HEK293 (cell line): ENCODE measurements at regions not wholly inside any gene's neighbourhood (a gene's known extent, or its start where the extent isn't known, plus 50 kb on each side); places are given as distances from the start of the nearest gene placed in this dataset.

Source experiments
- CTCF ChIA-PET: fragments of 350-600 bp; formaldehyde crosslinking; extraction: SDS; loops from one replicate; lab custom pipeline; 2021; ENCODE audit warnings: antibody characterized with exemption; lab: Yijun Ruan, JAX
- POLR2A ChIA-PET: fragments of 300-600 bp; formaldehyde crosslinking; extraction: SDS; loops from one replicate; lab custom pipeline; 2020; ENCODE audit warnings: antibody characterized with exemption, inconsistent platforms; lab: Yijun Ruan, JAX
- H3K27ac ChIP-seq: fragments of 200-500 bp; sonication (Bioruptor generic); 2 replicates; pipeline ENCODE4 v1.5.1; 2014; ENCODE audit warnings: low read depth, low read length, control low read depth, inconsistent platforms; ENCODE audit errors: extremely low read depth
- H3K36me3 ChIP-seq, 2 experiments: fragments of 200-500 bp in 1 of 2; sonication (Bioruptor generic) in 1 of 2; 1 replicate in 1 of 2; 2 replicates in 1 of 2; pipeline ENCODE4 v1.5.1; 2014 to 2017; ENCODE audit warnings: inconsistent platforms in 2 of 2, low read length in 2 of 2; ENCODE audit not compliant: control insufficient read depth in 2 of 2, insufficient read depth in 1 of 2
- H3K4me1 ChIP-seq: fragments of 200-500 bp; sonication (Bioruptor generic); 2 replicates; pipeline ENCODE4 v1.5.1; 2014; ENCODE audit warnings: mild to moderate bottlenecking, low read length, inconsistent platforms; ENCODE audit not compliant: control insufficient read depth, insufficient read depth
- H3K4me3 ChIP-seq: 2 replicates; pipeline ENCODE4 v1.5.1; 2011; ENCODE audit warnings: low read depth, mild to moderate bottlenecking, control low read depth, low read length, moderate library complexity
- H3K9me3 ChIP-seq: fragments of 200-500 bp; sonication (Bioruptor generic); 2 replicates; pipeline ENCODE4 v1.5.1; 2014; ENCODE audit warnings: low read depth, low read length, inconsistent platforms; ENCODE audit not compliant: control insufficient read depth, insufficient read depth
- BCL11A ChIP-seq: fragments of 450-650 bp; formaldehyde crosslinking; IDR thresholded peaks from 2 replicates; pipeline ENCODE4 v1.5.1; 2016; ENCODE audit warnings: low read depth, missing biosample characterization, missing genetic modification characterization
- ELK4 ChIP-seq: IDR thresholded peaks from 2 replicates; pipeline ENCODE4 v1.6.1; 2011; ENCODE audit warnings: mild to moderate bottlenecking, low read depth, low read length, borderline replicate concordance
- KLF1 ChIP-seq: fragments of 450-650 bp; formaldehyde crosslinking; IDR thresholded peaks from 2 replicates; pipeline ENCODE4 v1.5.1; 2016; ENCODE audit warnings: missing biosample characterization, missing genetic modification characterization
- KLF10 ChIP-seq: fragments of 450-650 bp; IDR thresholded peaks from 2 replicates; pipeline ENCODE4 v1.5.1; 2018; ENCODE audit warnings: missing biosample characterization, mild to moderate bottlenecking, missing genetic modification characterization
- MEIS1 ChIP-seq: sonication (generic); formaldehyde crosslinking; IDR thresholded peaks from 2 replicates; pipeline ENCODE4 v1.8.1; 2022; ENCODE audit warnings: missing genetic modification reagents, mild to moderate bottlenecking, borderline replicate concordance
- SCRT2 ChIP-seq: fragments of 450-650 bp; formaldehyde crosslinking; IDR thresholded peaks from 2 replicates; pipeline ENCODE4 v1.5.1; 2016; ENCODE audit warnings: missing biosample characterization, missing genetic modification characterization
- SETDB1 ChIP-seq: IDR thresholded peaks from one replicate; pipeline ENCODE4 v1.6.1; 2017; ENCODE audit warnings: mild to moderate bottlenecking, low read length, moderate library complexity, mixed read lengths; ENCODE audit not compliant: insufficient read length
- TRIM28 ChIP-seq: IDR thresholded peaks from 2 replicates; pipeline ENCODE4 v1.6.1; 2011; ENCODE audit warnings: low read length, control low read depth, borderline replicate concordance
- TSHZ1 ChIP-seq: fragments of 450-650 bp; formaldehyde crosslinking; IDR thresholded peaks from 2 replicates; pipeline ENCODE4 v1.5.1; 2016; ENCODE audit warnings: missing biosample characterization, missing genetic modification characterization, borderline replicate concordance
- ZBTB7A ChIP-seq: fragments of 450-650 bp; formaldehyde crosslinking; IDR thresholded peaks from 2 replicates; pipeline ENCODE4 v1.5.1; 2016; ENCODE audit warnings: low read depth, missing biosample characterization, missing genetic modification characterization
- ZEB2 ChIP-seq: fragments of 450-650 bp; formaldehyde crosslinking; IDR thresholded peaks from 2 replicates; pipeline ENCODE4 v1.5.1; 2016; ENCODE audit warnings: missing biosample characterization, missing genetic modification characterization
- ZFHX2 ChIP-seq: fragments of 450-650 bp; formaldehyde crosslinking; conservative IDR thresholded peaks from 2 replicates; pipeline ENCODE4 v1.5.1; 2016; ENCODE audit warnings: missing biosample characterization, missing genetic modification characterization
- ZFP41 ChIP-seq: fragments of 450-650 bp; formaldehyde crosslinking; IDR thresholded peaks from 2 replicates; pipeline ENCODE4 v1.5.1; 2016; ENCODE audit warnings: missing biosample characterization, missing genetic modification characterization, borderline replicate concordance
- ZNF10 ChIP-seq: fragments of 450-650 bp; formaldehyde crosslinking; IDR thresholded peaks from 2 replicates; pipeline ENCODE4 v1.5.1; 2017; ENCODE audit warnings: missing biosample characterization, missing genetic modification characterization
- ZNF23 ChIP-seq: fragments of 450-650 bp; formaldehyde crosslinking; IDR thresholded peaks from 2 replicates; pipeline ENCODE4 v1.5.1; 2016; ENCODE audit warnings: missing biosample characterization, missing genetic modification characterization, borderline replicate concordance
- ZNF391 ChIP-seq: fragments of 450-650 bp; formaldehyde crosslinking; IDR thresholded peaks from 2 replicates; pipeline ENCODE4 v1.5.1; 2016; ENCODE audit warnings: low read depth, missing biosample characterization, missing genetic modification characterization, borderline replicate concordance
- ZNF426 ChIP-seq: fragments of 450-650 bp; formaldehyde crosslinking; IDR thresholded peaks from 2 replicates; pipeline ENCODE4 v1.5.1; 2017; ENCODE audit warnings: missing biosample characterization, missing genetic modification characterization, mild to moderate bottlenecking, inconsistent platforms, moderate library complexity
- ZNF48 ChIP-seq: fragments of 450-650 bp; formaldehyde crosslinking; IDR thresholded peaks from 2 replicates; pipeline ENCODE4 v1.5.1; 2016; ENCODE audit warnings: missing biosample characterization, missing genetic modification characterization
- ZNF580 ChIP-seq: fragments of 450-650 bp; formaldehyde crosslinking; IDR thresholded peaks from 2 replicates; pipeline ENCODE4 v1.5.1; 2016; ENCODE audit warnings: missing biosample characterization, missing genetic modification characterization
- ZNF629 ChIP-seq: fragments of 450-650 bp; formaldehyde crosslinking; IDR thresholded peaks from 2 replicates; pipeline ENCODE4 v1.5.1; 2017; ENCODE audit warnings: missing biosample characterization, missing genetic modification characterization
- ZNF660 ChIP-seq: fragments of 450-650 bp; IDR thresholded peaks from 2 replicates; pipeline ENCODE4 v1.5.1; 2018; ENCODE audit warnings: missing biosample characterization, mild to moderate bottlenecking, missing genetic modification characterization
- ZNF704 ChIP-seq: fragments of 450-650 bp; formaldehyde crosslinking; IDR thresholded peaks from 2 replicates; pipeline ENCODE4 v1.5.1; 2016; ENCODE audit warnings: missing biosample characterization, missing genetic modification characterization
- ZNF785 ChIP-seq: fragments of 450-650 bp; formaldehyde crosslinking; IDR thresholded peaks from 2 replicates; pipeline ENCODE4 v1.5.1; 2016; ENCODE audit warnings: missing biosample characterization, missing genetic modification characterization
- ZNF792 ChIP-seq: fragments of 450-650 bp; formaldehyde crosslinking; IDR thresholded peaks from 2 replicates; pipeline ENCODE4 v1.5.1; 2016; ENCODE audit warnings: missing biosample characterization, missing genetic modification characterization
- ZSCAN18 ChIP-seq: fragments of 450-650 bp; formaldehyde crosslinking; IDR thresholded peaks from 2 replicates; pipeline ENCODE4 v1.5.1; 2016; ENCODE audit warnings: missing biosample characterization, missing genetic modification characterization

- H3K4me3 ChIP-seq, result no peak overlapping the region
- ChIA-PET CTCF (interaction anchor here (0.6 to 0.8 kb wide), 2 partner anchors 791 to 798 kb away, joined by 3 to 4 read pairs; no protein-coding TSS in a partner anchor), POLR2A (no interaction called here)
- no peaks in the 10 kb centered on the region for H3K9me3 ChIP-seq
- TF ChIP-seq ZNF580 (tag by site-specific recombination) (no peak), KLF10 (tag by site-specific recombination) (no peak), TSHZ1 (tag by site-specific recombination) (no peak), ZNF391 (tag by site-specific recombination) (no peak), ZNF48 (tag by site-specific recombination) (no peak), MEIS1 (CRISPR knock-in tag) (no peak), ZEB2 (tag by site-specific recombination) (no peak), ZNF629 (tag by site-specific recombination) (no peak), ELK4 (no peak), ZFP41 (tag by site-specific recombination) (no peak)
- no peak overlapping the region for H3K27ac ChIP-seq
- H3K4me1 ChIP-seq, result no peaks in the 10 kb centered on the region
- H3K36me3 ChIP-seq, result no peaks in the 10 kb centered on the region
These were observed 420.3 kb downstream of the GABRG2 start for GRCh38 chr5:162487528-162488525.

- H3K4me3 ChIP-seq, result no peak overlapping the region
- no peaks in the 10 kb centered on the region for H3K9me3 ChIP-seq
- H3K27ac ChIP-seq, result no peak overlapping the region
- CTCF ChIA-PET, result no interaction called here
- no peaks in the 10 kb centered on the region for H3K4me1 ChIP-seq
- POLR2A ChIA-PET, result no interaction called here
- H3K36me3 ChIP-seq, result no peaks in the 10 kb centered on the region
- TF ChIP-seq ZNF792 (tag by site-specific recombination) (no peak), ZBTB7A (no peak), ZNF10 (no peak), ZNF660 (tag by site-specific recombination) (no peak), BCL11A (tag by site-specific recombination) (no peak), ZNF704 (tag by site-specific recombination) (no peak), KLF1 (tag by site-specific recombination) (no peak), ZSCAN18 (tag by site-specific recombination) (no peak), ZFHX2 (tag by site-specific recombination) (no peak), ZNF426 (tag by site-specific recombination) (no peak), TRIM28 (no peak), SCRT2 (tag by site-specific recombination) (no peak), ZNF785 (tag by site-specific recombination) (no peak), SETDB1 (no peak), ZNF23 (tag by site-specific recombination) (no peak)
These were observed 428.7 kb downstream of the GABRG2 start for GRCh38 chr5:162496100-162496808.
